Epidermal melanocyte (primary cell): ENCODE measurements at regions not wholly inside any gene's neighbourhood (a gene's known extent, or its start where the extent isn't known, plus 50 kb on each side); places are given as distances from the start of the nearest gene placed in this dataset.

ENCODE experiments used
- DNase-seq: peaks from one replicate; pipeline ENCODE4 v3.0.0; 2011; ENCODE audit warnings: low spot score; ENCODE audit not compliant: insufficient read length

DNA sequence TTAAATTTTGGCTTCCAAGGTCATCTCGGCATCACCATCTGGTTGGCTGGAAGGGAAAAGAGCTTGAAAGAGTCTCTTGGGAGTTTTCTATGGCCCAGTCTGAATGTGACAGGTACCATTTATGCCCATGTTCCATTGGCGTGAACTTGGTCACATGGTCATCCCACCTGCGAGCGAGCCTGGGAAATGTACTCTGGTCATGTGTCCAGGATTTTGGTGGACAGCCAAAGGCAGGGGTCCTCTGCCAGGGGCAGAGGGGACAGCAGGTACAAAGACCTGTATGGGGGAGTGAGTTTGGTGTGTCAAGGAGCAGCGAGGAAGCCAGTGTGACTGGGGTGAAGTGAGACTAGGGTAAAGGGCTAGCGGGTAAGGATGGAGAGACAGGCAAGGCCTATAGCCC lies 112.6 kb downstream of the CDC5L start:
- no peak for DNase-seq

DNA sequence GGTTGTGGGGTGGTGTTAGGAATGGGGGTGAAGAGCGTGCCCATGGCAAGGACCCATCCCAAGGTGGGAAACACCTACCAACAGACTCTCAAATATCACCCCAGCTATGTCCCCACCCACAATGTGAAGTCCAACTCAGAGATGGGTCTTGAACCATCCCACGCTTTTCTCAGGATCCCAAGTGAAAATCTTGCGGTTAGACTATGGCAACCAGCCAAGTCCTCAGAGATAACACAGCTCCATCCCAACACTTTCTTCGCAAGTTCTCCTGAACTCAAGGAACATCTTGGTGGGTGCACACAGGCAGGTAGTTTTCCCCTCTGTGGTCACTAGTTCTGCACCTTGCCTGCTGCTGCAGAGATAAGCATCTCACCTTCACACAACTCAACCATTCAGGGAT lies 116.0 kb downstream of the CDC5L start:
- no peak for DNase-seq

DNA sequence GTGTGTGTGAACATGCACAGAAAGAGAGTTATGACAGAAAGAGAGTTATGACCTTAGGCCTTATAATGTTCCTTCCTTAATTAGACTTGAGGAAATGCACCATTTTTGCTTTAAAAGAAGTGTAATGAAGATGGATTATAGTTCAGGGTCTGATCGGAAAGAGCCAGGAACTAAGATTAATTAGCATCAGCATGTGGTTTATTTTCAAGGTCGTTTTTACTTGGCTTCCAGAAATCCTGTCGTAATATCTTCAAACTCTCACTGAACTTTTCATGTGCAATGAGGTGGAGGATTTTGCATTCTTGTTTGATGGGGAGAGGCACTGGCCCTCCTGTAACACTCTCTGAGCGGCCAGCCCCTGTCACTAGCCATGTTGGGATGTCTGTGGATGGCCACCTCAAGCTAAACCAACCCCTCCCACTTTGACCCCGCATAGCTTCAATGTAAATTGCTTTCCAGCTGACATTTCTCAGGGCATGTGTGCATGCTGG lies 116.8 kb downstream of the CDC5L start:
- no peak for DNase-seq

DNA sequence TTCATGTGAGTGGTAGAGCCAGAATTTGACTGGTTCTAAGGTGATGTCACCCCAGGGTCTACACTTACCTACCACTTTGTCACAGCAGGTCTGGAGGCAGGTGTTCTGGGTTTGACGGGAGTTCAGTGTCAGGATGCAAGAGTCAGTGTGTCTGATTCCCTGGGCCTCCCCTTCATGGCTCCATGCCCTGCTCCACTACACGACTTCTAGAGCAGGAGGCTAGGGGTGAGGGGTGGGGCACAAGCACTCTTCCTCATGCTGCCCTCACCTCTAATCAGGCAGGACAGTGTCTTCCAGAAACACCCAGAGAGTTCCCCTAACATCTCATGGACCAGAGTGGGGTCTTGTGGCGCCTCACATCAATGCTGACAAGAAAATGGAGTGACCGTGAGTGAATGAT lies 118.2 kb downstream of the CDC5L start:
- DNase-seq = no peak

DNA sequence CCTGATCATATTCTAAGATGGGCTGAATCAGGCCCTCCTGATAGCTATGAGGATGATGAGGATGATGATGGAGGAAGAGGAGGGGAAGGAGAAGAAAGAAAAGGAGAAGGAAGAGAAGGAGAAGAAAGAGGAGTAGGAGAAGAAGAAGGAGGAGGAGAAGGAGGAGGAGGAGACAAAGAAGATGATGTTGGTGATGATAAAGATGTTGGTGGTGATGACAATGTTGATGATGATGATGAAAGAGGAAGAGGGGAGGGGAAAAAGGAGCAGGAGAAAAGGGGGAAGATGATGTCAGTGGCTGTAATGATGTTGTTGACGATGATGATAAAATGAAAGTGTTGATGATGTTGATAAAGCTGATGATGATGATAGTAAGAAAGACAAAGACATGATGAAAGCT lies 119.5 kb downstream of the CDC5L start:
- no peak for DNase-seq

DNA sequence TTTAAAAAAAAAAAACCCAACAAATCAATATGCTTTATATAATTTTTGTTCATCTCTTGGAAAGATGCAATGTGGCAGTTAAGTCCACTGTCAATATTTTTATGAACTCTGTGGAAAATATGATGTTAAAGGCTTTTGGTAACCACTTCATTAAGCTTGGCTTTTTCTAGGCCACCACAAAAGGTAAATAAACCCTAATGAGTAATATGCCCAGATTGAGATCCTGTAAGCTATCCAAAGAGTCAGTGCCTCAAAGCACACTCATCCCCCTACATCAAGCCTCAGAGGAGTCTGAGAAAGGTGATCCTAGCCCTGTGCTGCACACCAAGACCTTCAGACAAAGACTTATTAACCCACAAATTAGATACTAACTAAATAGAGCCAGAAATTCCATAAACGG lies 121.1 kb downstream of the CDC5L start:
- no peak for DNase-seq

DNA sequence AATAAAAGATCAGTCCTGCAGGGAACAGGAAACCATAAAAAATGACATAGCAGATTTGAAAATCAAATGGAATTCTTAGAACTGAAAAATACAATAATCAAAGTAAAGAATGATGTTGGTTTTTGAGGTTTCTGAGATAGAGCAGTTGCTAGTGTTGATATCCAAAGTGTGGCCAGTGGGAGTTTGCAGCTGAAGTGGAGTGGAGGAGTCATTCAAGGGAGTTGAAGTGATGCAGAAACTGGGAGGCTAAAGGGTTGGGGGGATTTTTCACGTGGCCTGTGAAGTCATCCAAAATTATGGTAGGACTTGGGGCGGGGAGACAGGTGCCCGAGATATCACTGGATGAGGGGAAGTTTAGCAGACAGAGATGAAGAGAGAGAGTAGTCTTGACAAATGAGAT lies 123.6 kb downstream of the CDC5L start:
- DNase-seq = no peak

DNA sequence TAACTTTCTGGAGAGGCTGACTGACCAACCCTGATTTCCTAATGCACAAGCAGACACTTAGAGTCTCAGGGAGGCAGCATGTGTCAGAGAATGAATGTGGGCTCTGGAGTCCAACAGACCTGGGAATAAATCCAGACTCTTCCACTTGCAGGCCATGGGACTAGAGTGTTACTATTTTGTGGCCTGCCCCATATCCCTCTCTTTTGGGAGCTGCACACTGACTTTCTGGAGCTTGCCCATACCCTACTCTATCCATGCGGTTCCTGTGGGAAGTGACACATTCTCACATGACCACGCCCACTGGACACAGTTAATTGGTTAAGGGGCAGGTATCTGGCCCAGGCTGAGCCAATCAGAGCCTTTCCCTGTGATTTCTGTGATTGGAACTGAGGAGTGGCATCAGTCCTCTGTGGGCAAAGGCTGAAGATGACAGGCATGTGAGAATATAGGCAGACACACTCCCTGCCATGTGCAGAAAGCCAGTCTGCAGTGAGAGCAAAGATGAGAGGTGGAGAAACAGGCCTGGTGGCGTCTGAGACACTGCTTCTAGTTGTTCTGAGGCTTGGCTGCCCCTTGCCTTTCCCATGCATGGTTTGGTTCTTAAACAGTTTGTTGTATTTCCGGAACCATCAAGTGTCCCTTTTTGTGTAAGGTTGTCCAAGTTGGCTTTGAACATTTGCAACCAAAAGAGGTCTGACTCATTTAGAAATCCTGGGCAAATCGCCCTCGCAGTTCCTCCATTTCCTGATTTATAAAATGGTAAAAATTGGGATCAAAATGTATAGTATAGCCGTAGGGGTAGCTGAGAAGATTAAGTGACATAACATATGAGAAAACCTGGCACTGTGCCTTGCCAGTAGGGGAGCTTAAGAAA lies 125.6 kb downstream of the CDC5L start:
- no peak for DNase-seq

DNA sequence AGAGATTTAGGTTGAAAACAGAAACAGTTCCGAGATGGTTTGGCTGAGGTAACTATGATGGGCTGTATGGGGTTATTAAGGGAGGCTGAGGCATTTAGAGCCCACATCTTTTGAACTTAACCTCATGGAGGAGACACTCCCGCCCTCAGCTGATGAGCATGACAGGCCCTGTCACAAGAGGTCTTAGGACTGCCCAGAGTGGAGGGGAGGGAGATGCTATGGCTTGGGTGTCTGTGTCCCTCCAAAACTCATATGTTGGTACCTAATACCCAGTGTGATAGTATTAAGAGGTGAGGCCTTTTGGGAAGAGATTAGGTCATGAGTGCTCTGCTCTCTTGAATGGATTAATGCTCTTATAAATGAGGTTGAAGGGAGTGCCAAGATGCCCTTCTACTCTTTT lies 126.6 kb downstream of the CDC5L start:
- DNase-seq = no peak

DNA sequence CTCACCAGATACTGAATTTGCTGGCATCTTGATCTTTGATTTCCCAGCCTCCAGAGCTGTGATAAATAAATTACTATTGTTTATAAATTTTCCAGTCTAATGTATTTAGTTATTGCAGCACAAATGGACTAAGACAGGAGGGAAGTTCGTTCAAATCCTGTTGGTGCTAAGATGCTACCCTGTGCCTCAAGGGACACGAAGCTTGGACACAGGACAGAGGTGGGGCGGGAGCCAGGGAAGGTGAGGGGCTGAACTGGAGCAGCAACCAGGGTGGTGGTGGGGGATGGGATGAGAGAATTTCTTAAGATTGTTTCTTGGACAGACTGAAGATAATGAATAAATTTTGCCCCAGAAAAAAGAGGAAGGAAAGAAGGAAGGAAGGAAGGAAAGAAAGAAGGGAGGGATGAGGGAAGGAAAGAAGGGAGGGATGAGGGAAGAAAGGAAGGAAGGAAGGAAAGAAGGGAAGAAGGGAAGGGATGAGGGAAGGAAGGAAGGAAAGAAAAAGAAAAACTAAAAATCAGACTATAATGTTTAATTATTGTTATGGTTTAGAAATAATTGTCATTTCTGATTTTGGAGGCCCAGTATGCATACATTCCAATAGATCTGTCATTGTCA lies 127.2 kb downstream of the CDC5L start:
- no peak for DNase-seq

DNA sequence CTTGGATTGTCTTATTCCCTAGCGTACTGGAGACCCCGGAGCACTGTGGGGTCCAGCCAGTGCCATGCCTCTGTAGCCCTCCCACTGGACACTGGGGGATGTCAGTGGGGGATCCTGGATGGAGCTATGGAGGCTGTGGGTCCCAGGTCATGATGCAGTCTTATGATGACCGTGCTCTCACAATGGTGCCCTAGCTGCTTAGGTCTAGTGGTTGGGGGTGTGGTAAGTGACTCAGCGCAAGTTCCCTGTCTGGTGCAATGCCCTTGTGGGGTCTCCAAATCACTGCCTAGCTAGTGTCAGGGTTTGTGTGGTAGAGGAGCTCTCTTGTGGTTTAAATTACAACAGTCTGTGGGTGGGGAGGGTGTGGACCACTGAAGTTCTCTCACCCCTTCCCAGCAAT lies 135.4 kb downstream of the CDC5L start:
- DNase-seq = no peak

DNA sequence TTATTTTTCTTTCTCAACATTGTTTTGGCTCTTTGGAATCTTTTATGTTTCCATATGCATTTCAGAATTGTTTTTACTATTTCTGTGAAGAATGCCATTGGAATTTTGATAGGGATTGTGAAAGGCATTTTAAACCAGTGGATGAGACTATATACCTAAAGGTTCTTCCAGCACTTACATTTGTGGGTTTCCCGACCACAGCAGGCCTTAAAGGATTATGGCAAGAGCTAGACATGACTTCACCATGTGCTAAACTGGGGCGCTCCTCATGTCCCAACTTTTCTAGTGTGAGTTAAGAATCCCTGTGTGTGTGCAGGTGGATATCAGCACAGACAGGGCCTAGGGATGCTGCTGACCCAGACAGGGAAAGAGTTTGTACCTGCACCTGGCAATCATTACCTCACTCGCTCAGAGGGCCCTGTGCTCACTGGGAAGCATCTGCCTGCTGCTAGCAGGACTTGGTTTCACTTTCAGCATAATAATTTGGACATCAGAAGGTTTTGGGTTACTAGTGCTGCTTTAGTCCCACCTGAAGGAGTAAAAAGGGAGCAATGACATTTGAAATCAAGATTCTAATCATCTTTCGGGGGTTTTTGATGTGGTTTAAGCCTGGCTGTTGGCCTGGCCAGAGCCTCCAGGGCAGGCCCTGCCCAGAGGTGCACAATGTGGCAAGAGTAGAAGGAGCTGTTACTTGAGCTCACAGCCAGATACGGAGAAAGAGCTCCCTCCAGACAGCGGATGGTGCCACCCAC lies 137.1 kb downstream of the CDC5L start:
- DNase-seq = no peak

DNA sequence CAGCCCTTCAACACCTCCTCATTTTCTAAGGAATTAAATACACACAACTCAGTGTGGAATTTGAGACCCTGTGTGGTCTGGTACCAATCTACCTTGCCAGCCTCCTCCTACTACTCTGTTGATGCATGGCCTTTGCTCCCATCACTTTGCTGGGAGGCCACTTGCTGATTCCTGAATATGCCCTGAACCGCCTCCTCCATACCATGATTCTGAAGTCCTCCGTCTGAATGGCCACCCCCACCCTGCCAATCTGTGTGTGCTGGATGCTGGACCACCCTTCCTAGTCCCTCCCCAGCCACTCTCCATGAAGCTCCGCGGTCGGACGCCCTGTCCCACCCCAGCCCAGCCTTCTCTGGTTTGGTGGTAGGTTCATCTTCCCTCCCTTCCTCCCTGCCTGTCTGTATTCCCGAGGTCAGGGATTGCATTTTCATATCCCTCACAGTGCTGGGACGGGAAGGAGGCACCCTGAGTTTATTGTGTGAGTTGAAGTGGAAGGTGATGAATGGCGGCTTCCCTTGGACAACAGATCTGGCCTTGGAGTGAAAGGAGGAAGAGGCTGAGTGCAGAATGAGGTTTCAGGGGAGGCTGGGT lies 138.3 kb downstream of the CDC5L start:
- no peak for DNase-seq

DNA sequence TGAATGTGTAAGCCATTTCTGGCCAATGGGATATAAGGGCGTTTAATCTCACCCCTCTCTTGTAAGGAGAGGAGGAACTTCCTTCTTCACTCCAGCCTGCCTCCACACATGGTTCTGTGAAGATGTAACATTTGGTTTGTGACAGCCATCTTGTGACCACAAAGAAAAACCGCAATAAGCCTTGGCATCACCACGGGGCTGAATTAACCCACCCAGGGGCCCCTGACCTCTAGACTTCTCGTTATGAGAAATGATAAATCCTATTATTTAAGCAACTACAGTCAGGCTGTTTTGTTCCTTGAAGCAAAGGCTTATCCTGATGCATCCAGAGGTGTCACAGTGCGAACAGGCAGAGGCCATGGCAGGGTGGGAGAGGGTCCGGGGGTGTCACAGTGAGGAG lies 139.7 kb downstream of the CDC5L start:
- no peak for DNase-seq

DNA sequence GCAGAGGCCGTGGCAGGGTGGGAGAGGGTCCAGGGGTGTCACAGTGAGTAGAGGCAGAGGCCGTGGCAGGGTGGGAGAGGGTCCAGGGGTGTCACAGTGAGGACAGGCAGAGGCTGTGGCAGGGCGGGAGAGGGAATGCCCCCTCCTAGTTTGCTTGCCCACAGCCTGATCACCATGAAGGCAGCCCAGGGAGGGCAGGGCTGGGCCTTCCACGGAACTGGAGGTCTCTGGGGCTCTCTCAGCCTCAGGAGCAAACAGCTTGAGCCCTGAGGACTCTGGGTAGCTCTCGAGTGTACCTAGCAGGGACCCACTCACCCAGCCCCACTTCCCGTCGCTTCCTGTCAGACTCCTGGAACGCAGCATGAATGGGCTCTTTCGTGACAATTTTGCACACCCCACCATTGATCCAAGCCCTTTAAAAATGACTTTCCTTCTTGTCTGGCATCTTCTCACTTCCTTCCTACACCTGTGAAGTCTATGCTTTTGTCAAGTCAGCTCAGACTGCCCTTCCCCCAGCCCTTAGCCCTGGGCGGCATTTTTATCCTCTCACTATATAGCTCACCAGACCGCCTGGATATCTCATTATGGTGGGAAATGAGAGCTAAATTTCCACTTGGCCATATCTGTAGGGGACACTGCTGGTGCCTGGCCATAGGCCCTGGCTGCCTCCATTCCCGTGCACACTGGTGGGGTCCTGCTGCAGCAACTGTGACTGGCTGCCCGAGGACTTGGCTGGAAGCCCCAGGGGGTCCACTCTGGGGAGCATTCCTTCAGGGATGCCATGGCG lies 140.3 kb downstream of the CDC5L start:
- DNase-seq = no peak

DNA sequence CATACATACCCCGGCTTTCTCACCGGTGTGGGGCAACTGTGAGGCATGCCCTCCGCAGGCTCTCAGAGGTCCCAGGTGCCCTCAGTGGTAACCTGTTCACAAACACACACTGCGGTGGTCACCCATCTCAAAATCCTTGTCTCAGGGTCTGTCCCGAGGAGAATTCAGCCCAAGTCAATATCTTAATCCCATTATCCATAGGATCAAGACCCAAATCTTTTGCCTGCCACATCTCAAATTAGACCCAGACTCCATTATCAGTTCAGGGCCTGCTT lies 140.8 kb downstream of the CDC5L start:
- DNase-seq = no peak

DNA sequence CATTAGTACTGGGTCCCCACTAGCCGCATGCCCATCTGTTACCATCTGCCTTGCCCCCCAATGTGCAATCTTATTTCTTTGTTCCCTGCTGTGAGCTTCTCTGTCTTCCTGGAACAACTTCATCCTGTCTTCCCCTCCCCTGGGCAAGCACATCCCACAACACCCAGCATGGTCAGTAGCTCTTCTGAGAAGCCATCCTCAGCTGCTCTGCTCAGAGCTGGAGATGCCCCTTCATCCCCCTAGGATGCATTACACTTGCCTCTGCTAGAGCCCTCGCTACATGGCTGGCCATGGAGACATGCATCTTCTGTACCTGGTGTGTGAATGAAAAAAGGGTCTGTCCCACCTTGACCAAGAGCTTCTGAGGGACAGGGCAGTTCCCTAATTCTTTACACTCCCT lies 141.2 kb downstream of the CDC5L start:
- DNase-seq = no peak

DNA sequence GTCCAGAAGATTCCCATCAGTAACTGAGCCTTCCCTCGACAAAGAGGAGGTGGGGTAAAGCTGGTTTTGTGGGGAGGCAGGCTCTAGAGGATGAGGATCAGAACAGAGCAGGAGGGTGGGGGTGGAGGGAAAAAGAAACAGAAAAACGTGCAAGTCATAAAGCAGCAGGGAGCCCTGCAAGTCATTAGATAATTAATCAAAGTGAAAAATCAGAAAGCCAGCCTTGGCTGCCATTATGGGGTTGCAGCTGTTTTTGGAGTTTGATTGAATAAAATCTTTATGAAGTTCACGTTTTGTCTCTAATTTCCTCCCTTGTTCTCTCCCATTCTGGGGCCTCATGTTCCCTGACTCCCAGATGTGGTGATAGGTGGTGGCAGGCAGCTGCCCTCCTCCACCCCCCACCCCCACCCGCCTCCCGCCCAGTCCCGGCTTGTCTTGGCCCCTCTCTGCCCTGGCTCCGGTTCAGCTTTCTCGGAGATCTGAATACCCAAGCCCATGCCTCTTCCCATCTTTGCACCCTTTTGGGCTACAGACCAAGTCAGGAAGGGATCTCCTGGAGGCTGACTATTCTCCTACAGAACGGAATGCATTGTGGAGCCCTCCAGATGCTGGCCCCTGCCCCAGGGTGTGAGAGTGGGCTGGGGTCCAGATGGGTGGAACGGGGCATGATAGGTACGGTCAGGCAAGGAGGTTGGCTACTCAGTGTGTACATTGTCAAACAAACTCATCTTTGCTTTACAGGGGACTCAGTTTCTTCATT lies 141.8 kb downstream of the CDC5L start:
- no peak for DNase-seq

DNA sequence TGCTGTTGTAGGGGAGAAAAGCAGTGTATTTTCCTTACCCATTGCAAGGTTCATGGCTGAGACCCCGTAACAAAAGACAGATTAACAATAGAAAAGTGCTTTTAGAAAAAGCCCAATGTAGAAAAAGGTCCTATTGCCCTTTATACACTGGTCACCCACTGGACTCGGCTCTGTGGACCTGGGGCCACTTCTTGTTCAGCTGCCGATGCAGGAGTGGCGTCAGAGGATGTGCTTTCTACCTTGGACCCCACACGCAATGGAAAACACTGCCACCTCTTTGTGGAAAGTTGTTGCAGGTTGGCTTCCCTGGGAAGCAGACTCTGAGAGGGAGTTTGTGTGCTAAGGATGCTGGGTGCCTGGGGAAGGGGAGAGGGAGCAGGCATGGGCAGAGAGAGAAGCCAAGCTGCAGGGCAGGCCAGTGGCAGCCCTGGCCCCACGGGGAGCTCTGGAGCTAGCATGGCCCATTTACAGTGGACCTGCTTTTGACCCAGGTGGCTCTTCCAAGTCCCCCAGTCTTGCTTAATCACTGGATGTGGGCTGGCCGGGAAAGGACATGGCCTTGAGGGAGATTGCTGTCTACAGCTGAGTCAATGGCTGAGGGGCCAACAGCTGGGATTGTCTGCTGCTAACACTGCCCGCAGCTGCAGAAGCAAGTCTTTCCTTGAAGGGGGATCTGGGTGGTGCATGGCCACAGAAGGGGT lies 142.9 kb downstream of the CDC5L start:
- DNase-seq = no peak

DNA sequence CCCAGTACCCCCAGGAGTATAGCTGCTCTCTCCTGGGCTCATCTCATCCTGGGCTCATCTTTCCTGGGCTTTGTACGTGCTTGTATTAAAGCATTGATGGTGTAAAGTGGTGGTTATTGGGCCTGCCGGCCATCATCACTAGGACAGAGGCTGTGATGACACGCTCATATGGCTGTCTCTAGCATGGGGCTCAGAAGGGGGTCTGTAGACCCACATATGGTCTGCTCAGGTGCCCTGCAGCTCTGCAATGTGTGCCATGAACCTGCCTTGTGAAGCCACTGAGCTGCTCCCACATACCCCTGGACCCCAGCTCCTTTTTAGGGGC lies 143.4 kb downstream of the CDC5L start:
- DNase-seq = no peak
